H1 (cell line): ENCODE measurements at regions not wholly inside any gene's neighbourhood (a gene's known extent, or its start where the extent isn't known, plus 50 kb on each side); places are given as distances from the start of the nearest gene placed in this dataset.

ENCODE experiments used
- CTCF ChIP-seq, 3 experiments: IDR thresholded peaks; 1 replicate in 2 of 3; 2 replicates in 1 of 3; pipeline versions ENCODE4 v1.5.1 to v1.6.1; 2011; ENCODE audit warnings: low read length in 3 of 3, mild to moderate bottlenecking in 3 of 3, inconsistent platforms in 2 of 3, low read depth in 1 of 3, moderate library complexity in 1 of 3; ENCODE audit not compliant: insufficient read depth in 1 of 3; ENCODE audit errors: control extremely low read depth in 1 of 3
- EGR1 ChIP-seq: IDR thresholded peaks from 2 replicates; pipeline ENCODE4 v1.6.1; 2011; ENCODE audit warnings: low read depth, low read length, borderline replicate concordance
- MAX ChIP-seq: IDR thresholded peaks from 2 replicates; pipeline ENCODE4 v1.6.1; 2012; ENCODE audit warnings: inconsistent platforms
- POLR2A ChIP-seq, 2 experiments: IDR thresholded peaks; 1 replicate in 1 of 2; 2 replicates in 1 of 2; pipeline ENCODE4 v1.6.1; 2011; ENCODE audit warnings: low read depth in 2 of 2, low read length in 2 of 2, mild to moderate bottlenecking in 2 of 2; ENCODE audit errors: control extremely low read depth in 1 of 2
- SRF ChIP-seq: IDR thresholded peaks from 2 replicates; pipeline ENCODE4 v1.6.1; 2011; ENCODE audit warnings: mild to moderate bottlenecking, low read depth, low read length, moderate library complexity
- TAF1 ChIP-seq: IDR thresholded peaks from 2 replicates; pipeline ENCODE4 v1.6.1; 2011; ENCODE audit warnings: mild to moderate bottlenecking, low read depth, low read length
- ZNF274 ChIP-seq: IDR thresholded peaks from 2 replicates; pipeline ENCODE4 v1.7.0; 2012; ENCODE audit warnings: low read length, borderline replicate concordance; ENCODE audit errors: extremely low read depth
- TF ChIP-seq, protein P1 (sequence below): IDR thresholded peaks from 2 replicates; pipeline ENCODE4 v1.6.1; 2011; ENCODE audit warnings: low read depth, mild to moderate bottlenecking, low read length; ENCODE audit not compliant: insufficient read depth

DNA sequence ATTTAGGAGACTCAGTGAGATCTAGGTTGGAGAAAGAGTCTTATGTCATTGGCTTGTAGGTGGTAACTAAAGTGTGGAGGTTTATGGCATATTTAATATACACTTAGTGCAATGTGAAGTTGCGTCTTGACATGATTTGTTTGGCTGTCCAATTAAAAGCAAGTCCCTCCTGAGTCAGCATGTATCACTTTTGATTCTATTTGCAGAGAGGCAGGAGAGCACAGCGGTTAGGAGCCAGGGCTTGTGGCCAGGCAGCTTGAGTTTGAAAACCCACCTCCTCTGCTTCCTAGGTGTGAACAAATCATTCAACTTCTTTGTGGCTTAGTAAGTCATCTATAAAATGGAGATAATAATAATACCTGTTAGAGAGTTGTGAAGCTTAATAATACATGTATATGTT, 68.5 kb upstream of the OTX2 start:
- TF ChIP-seq SRF (no peak), CTCF (IDR thresholded peaks at IDR 0.05; ENCODE audit: control extremely low read depth in 1 of 3, insufficient read depth in 1 of 3, low read depth in 1 of 3, low read length in 3 of 3) (no peak), ZNF274 (no peak), POLR2A (IDR thresholded peaks at IDR 0.05; ENCODE audit: control extremely low read depth in 1 of 2, low read depth in 2 of 2, low read length in 2 of 2) (no peak), EGR1 (no peak), MAX (no peak), TAF1 (no peak)
- TF ChIP-seq, protein P1, sequence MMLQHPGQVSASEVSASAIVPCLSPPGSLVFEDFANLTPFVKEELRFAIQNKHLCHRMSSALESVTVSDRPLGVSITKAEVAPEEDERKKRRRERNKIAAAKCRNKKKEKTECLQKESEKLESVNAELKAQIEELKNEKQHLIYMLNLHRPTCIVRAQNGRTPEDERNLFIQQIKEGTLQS: no peak
